ENCODE measurements at regions not wholly inside any gene's neighbourhood (a gene's known extent, or its start where the extent isn't known, plus 50 kb on each side); places are given as distances from the start of the nearest gene placed in this dataset.

- Mint-ChIP-seq H3K9me3 (peaks cover 3 to 9% of the 10 kb centered on the region in 2 donors), H3K4me3 (no peak overlapping the region), H3K27me3 (ENCODE audit: low read depth) (no peaks in the 10 kb centered on the region), H3K36me3 (ENCODE audit: insufficient read depth in 2 of 2) (no peaks in the 10 kb centered on the region), H3K4me1 (ENCODE audit: low read depth) (no peaks in the 10 kb centered on the region), H3K27ac (no peak overlapping the region)
- ATAC-seq (replicated peaks in 1 of 2) = no peak
- no peak for DNase-seq
These were observed 157.4 kb downstream of the SOX11 start for GRCh38 chr2:5849562-5849961.

DNA sequence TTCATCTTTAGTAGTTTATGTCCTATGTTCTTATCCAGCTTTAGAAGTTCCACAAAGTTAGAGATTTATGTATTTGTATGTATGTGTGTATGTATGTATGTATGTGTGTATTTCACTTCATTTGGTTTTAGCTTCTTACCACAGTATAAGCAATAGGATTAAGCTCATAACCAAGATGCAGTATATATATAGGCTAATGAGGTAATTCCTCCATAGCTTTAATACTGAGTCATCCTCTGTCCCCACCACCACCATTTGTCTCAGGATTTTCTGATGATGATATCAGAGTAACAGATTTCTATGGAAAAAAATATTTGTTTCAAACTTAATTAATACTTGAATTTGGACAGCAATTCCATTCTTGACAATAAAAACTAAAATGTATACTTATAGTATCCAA is 159.2 kb downstream of the SOX11 start:
- DNase-seq (no peak), ATAC-seq (replicated peaks in 1 of 2) (no peak)
- H3K27ac Mint-ChIP-seq = no peak overlapping the region
- no peaks in the 10 kb centered on the region for H3K4me1 Mint-ChIP-seq (ENCODE audit: low read depth)
- H3K36me3 Mint-ChIP-seq (ENCODE audit: insufficient read depth in 2 of 2) = no peaks in the 10 kb centered on the region
- peaks cover 3 to 5% of the 10 kb centered on the region in 2 donors for H3K9me3 Mint-ChIP-seq
- no peaks in the 10 kb centered on the region for H3K27me3 Mint-ChIP-seq (ENCODE audit: low read depth)
- no peak overlapping the region for H3K4me3 Mint-ChIP-seq

DNA sequence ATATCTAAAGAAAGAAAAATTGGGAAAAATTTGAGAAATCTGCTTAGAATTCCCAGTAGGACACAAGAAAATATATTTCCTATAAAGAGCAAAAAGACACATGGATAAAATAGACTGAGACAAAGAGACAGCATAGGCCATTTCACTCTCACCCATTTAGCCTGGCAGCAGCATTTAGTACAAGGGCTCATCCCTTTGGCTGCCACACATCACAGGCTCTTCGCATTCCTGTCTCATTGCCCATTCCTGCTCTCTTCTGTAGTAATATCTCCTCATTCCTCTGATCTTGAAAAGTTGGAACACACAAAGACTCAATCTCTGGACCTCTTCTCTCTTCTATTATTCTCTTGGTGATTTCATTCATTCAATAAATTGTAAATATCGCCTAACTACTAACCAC is 162.6 kb downstream of the SOX11 start:
- peaks cover 4% of the 10 kb centered on the region in 2 donors for H3K9me3 Mint-ChIP-seq

DNA sequence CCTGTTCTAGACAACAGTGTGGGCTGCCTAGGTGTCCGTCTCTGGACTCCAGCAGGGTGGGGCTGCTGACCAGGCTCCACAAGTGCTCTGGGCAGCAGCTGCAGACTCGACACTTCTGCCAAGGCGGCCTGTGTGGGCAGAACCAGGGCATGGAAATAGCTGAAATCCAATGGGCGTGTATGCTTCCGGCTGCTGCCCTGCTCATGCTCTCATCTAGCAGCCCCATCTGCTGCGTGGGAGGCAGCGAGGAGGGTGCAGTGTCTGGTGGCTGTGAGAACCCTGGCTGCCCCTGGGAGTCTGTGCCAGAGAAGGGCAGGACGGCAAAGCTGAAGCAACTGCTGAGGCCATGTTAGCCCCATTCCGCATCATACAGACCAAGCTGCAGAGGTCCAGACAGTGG is 174.9 kb downstream of the SOX11 start:
- H3K36me3 Mint-ChIP-seq (ENCODE audit: insufficient read depth in 2 of 2) = no peaks in the 10 kb centered on the region
- peaks cover 0 to 2% of the 10 kb centered on the region in 2 donors for H3K9me3 Mint-ChIP-seq
- ATAC-seq (replicated peaks in 1 of 2) (no peak), DNase-seq (no peak)
- H3K4me3 Mint-ChIP-seq = no peak overlapping the region
- H3K27ac Mint-ChIP-seq = no peak overlapping the region
- no peaks in the 10 kb centered on the region for H3K4me1 Mint-ChIP-seq (ENCODE audit: low read depth)
- H3K27me3 Mint-ChIP-seq (ENCODE audit: low read depth) = no peaks in the 10 kb centered on the region

More for the DNA sequence above, 162.6 kb downstream of the SOX11 start:
- Mint-ChIP-seq H3K36me3 (ENCODE audit: insufficient read depth in 2 of 2) (no peaks in the 10 kb centered on the region), H3K27ac (no peak overlapping the region), H3K4me3 (no peak overlapping the region), H3K4me1 (ENCODE audit: low read depth) (no peaks in the 10 kb centered on the region), H3K27me3 (ENCODE audit: low read depth) (no peaks in the 10 kb centered on the region)
- DNase-seq = no peak
- ATAC-seq (replicated peaks in 1 of 2) = no peak

- H3K36me3 Mint-ChIP-seq (ENCODE audit: insufficient read depth in 2 of 2) = no peaks in the 10 kb centered on the region
- no peak for DNase-seq
- H3K27me3 Mint-ChIP-seq (ENCODE audit: low read depth) = no peaks in the 10 kb centered on the region
- no peak overlapping the region for H3K27ac Mint-ChIP-seq
- ATAC-seq (replicated peaks in 1 of 2) = no peak
- H3K4me3 Mint-ChIP-seq = no peak overlapping the region
- peaks cover 2 to 4% of the 10 kb centered on the region in 2 donors for H3K9me3 Mint-ChIP-seq
- H3K4me1 Mint-ChIP-seq (ENCODE audit: low read depth) = no peaks in the 10 kb centered on the region
These were observed 176.7 kb downstream of the SOX11 start for GRCh38 chr2:5868931-5869330.

- no peaks in the 10 kb centered on the region for H3K4me1 Mint-ChIP-seq (ENCODE audit: low read depth)
- no peaks in the 10 kb centered on the region for H3K36me3 Mint-ChIP-seq (ENCODE audit: insufficient read depth in 2 of 2)
- H3K27me3 Mint-ChIP-seq (ENCODE audit: low read depth) = no peaks in the 10 kb centered on the region
- no peak for ATAC-seq (replicated peaks in 1 of 2)
- H3K4me3 Mint-ChIP-seq = no peak overlapping the region
- DNase-seq = no peak
- H3K9me3 Mint-ChIP-seq = peaks cover 0 to 4% of the 10 kb centered on the region in 2 donors
- H3K27ac Mint-ChIP-seq = no peak overlapping the region
These were observed 177.8 kb downstream of the SOX11 start for GRCh38 chr2:5869936-5870335.

- H3K9me3 Mint-ChIP-seq = peaks cover 7 to 11% of the 10 kb centered on the region in 2 donors
- no peaks in the 10 kb centered on the region for H3K4me1 Mint-ChIP-seq (ENCODE audit: low read depth)
- H3K27me3 Mint-ChIP-seq (ENCODE audit: low read depth) = no peaks in the 10 kb centered on the region
- no peak for DNase-seq
- no peak overlapping the region for H3K27ac Mint-ChIP-seq
- H3K4me3 Mint-ChIP-seq = no peak overlapping the region
- no peaks in the 10 kb centered on the region for H3K36me3 Mint-ChIP-seq (ENCODE audit: insufficient read depth in 2 of 2)
- no peak for ATAC-seq (replicated peaks in 1 of 2)
These were observed 185.2 kb downstream of the SOX11 start for GRCh38 chr2:5877360-5877759.

DNA sequence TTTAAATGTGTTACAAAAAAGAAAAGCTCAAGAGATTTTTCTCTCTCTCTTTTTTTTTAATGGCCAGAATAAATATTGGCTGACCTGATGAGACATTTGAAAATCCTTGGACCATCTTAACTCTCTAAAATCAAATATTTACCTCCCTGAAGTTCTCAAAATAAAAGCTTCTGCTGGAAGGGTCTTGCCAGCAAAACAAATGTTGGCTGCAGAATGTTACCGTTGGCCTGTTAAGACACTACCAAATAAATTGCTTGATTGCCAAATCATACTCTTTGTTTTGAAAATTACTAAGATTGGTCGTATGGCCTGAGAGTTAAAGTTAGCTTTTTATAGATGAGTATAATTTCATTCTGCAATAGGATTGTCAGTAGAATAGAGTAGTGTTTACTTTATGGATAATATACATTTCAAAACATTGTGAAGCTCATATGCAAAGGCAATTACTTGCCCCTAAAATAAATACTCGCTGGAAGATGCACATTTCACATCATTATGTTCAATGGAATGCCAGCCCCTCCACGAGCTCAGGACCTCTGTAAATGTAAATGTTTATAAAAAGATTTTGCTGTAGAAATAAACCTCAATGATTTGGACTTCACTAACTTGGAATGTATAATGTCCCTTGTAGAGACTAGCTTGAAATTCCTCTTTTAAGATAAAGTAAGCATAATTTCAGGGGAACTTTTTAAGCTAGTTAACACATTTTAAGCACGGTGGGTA is 193.4 kb downstream of the SOX11 start:
- ATAC-seq (replicated peaks in 1 of 2) (no peak), DNase-seq (no peak)
- H3K27ac Mint-ChIP-seq = no peak overlapping the region
- no peak overlapping the region for H3K4me3 Mint-ChIP-seq
- peaks cover 4 to 7% of the 10 kb centered on the region in 2 donors for H3K9me3 Mint-ChIP-seq
- no peaks in the 10 kb centered on the region for H3K27me3 Mint-ChIP-seq (ENCODE audit: low read depth)
- H3K36me3 Mint-ChIP-seq (ENCODE audit: insufficient read depth in 2 of 2) = no peaks in the 10 kb centered on the region
- H3K4me1 Mint-ChIP-seq (ENCODE audit: low read depth) = no peaks in the 10 kb centered on the region

- Mint-ChIP-seq H3K27ac (no peak overlapping the region), H3K4me3 (no peak overlapping the region), H3K4me1 (ENCODE audit: low read depth) (no peaks in the 10 kb centered on the region), H3K27me3 (ENCODE audit: low read depth) (no peaks in the 10 kb centered on the region), H3K9me3 (peaks cover 4 to 7% of the 10 kb centered on the region in 2 donors), H3K36me3 (ENCODE audit: insufficient read depth in 2 of 2) (no peaks in the 10 kb centered on the region)
- DNase-seq = no peak
- ATAC-seq (replicated peaks in 1 of 2) = no peak
These were observed 194.3 kb downstream of the SOX11 start for GRCh38 chr2:5886462-5886861.

DNA sequence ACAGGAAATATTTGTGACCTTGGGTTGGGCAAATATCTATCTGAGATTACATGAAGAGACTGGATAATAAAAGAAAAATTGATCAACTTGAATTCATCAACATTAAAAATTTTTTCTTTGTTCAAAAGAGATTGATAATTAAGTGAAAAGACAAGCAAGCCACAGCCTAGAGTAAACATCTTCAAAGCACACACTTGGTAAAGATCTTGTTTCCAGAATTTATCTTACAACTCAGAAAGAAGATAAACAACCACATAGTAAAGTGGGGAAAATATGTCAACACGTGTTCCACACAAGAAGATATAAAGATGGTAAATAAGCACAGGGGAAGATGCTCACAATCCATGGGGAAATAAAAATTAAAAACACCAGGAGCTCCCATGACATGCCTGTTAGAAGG is 195.9 kb downstream of the SOX11 start:
- H3K27ac Mint-ChIP-seq = no peak overlapping the region
- no peak overlapping the region for H3K4me3 Mint-ChIP-seq
- DNase-seq (no peak), ATAC-seq (replicated peaks in 1 of 2) (no peak)
- no peaks in the 10 kb centered on the region for H3K27me3 Mint-ChIP-seq (ENCODE audit: low read depth)
- no peaks in the 10 kb centered on the region for H3K4me1 Mint-ChIP-seq (ENCODE audit: low read depth)
- H3K36me3 Mint-ChIP-seq (ENCODE audit: insufficient read depth in 2 of 2) = no peaks in the 10 kb centered on the region
- peaks cover 5 to 6% of the 10 kb centered on the region in 2 donors for H3K9me3 Mint-ChIP-seq

DNA sequence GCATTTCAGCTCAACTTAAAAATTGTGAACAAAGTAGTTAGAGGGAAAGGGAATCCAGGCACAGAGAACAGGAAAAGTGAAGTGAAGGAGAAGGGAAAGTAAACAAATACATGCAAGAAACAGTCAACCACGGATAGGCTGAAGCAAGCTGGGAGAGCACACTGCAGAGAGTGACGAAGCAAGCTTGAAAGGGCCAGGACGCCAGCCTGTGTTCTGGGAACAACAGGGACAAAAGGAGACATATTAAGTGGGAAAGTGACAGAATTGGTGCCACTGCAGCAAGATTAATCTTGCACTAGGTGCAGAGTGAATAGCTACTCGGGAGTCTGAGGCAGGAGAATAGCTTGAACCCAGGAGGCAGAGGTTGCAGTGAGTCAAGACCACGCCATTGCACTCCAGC is 197.3 kb downstream of the SOX11 start:
- Mint-ChIP-seq H3K27me3 (ENCODE audit: low read depth) (no peaks in the 10 kb centered on the region), H3K36me3 (ENCODE audit: insufficient read depth in 2 of 2) (no peaks in the 10 kb centered on the region), H3K4me3 (no peak overlapping the region), H3K9me3 (peaks cover 5 to 8% of the 10 kb centered on the region in 2 donors), H3K4me1 (ENCODE audit: low read depth) (no peaks in the 10 kb centered on the region), H3K27ac (no peak overlapping the region)
- ATAC-seq (replicated peaks in 1 of 2) = no peak
- DNase-seq = no peak

- Mint-ChIP-seq H3K4me3 (no peak overlapping the region), H3K36me3 (ENCODE audit: insufficient read depth in 2 of 2) (no peaks in the 10 kb centered on the region), H3K4me1 (ENCODE audit: low read depth) (no peaks in the 10 kb centered on the region), H3K27me3 (ENCODE audit: low read depth) (no peaks in the 10 kb centered on the region), H3K9me3 (peaks cover 3 to 10% of the 10 kb centered on the region in 2 donors), H3K27ac (no peak overlapping the region)
- ATAC-seq (replicated peaks in 1 of 2) (no peak), DNase-seq (no peak)
These were observed 202.2 kb downstream of the SOX11 start for GRCh38 chr2:5894355-5894754.

GRCh38 chr2:5895284-5895683 is 203.1 kb downstream of the SOX11 start:
- Mint-ChIP-seq H3K36me3 (ENCODE audit: insufficient read depth in 2 of 2) (no peaks in the 10 kb centered on the region), H3K9me3 (peaks cover 5 to 7% of the 10 kb centered on the region in 2 donors), H3K27me3 (ENCODE audit: low read depth) (no peaks in the 10 kb centered on the region), H3K4me3 (no peak overlapping the region), H3K4me1 (ENCODE audit: low read depth) (no peaks in the 10 kb centered on the region), H3K27ac (no peak overlapping the region)
- no peak for ATAC-seq (replicated peaks in 1 of 2)
- DNase-seq = no peak

GRCh38 chr2:5897249-5897648 is 205.1 kb downstream of the SOX11 start:
- H3K27ac Mint-ChIP-seq = no peak overlapping the region
- DNase-seq = no peak
- H3K9me3 Mint-ChIP-seq = peaks cover 5 to 7% of the 10 kb centered on the region in 2 donors
- peaks cover 0 to 2% of the 10 kb centered on the region in 2 donors for H3K36me3 Mint-ChIP-seq (ENCODE audit: insufficient read depth in 2 of 2)
- H3K4me3 Mint-ChIP-seq = no peak overlapping the region
- ATAC-seq (replicated peaks in 1 of 2) = no peak
- H3K4me1 Mint-ChIP-seq (ENCODE audit: low read depth) = no peaks in the 10 kb centered on the region
- H3K27me3 Mint-ChIP-seq (ENCODE audit: low read depth) = no peaks in the 10 kb centered on the region
